G401.6 (cell line): ENCODE measurements at regions not wholly inside any gene's neighbourhood (a gene's known extent, or its start where the extent isn't known, plus 50 kb on each side); places are given as distances from the start of the nearest gene placed in this dataset.

Source experiments
- FAIRE-seq: peaks from 2 replicates; lab custom pipeline; 2012; peaks lifted over from hg19 to GRCh38; lab: Jason Lieb, UNC

GRCh38 chr10:129090165-129090564 lies 376.9 kb upstream of the MGMT start:
- FAIRE-seq, result no peak

GRCh38 chr10:129090618-129091366 lies 376.2 kb upstream of the MGMT start:
- no peak for FAIRE-seq

GRCh38 chr10:129093641-129094040 lies 373.4 kb upstream of the MGMT start:
- FAIRE-seq, result no peak

GRCh38 chr10:129094233-129094632 lies 372.8 kb upstream of the MGMT start:
- no peak for FAIRE-seq

GRCh38 chr10:129094861-129095260 lies 372.2 kb upstream of the MGMT start:
- FAIRE-seq, result no peak

GRCh38 chr10:129095680-129096064 lies 371.4 kb upstream of the MGMT start:
- no peak for FAIRE-seq

GRCh38 chr10:129096065-129096984 lies 370.7 kb upstream of the MGMT start:
- no peak for FAIRE-seq

GRCh38 chr10:129097776-129098330 lies 369.2 kb upstream of the MGMT start:
- no peak for FAIRE-seq

GRCh38 chr10:129098517-129098916 lies 368.5 kb upstream of the MGMT start:
- no peak for FAIRE-seq

GRCh38 chr10:129099486-129099885 lies 367.6 kb upstream of the MGMT start:
- FAIRE-seq, result no peak

GRCh38 chr10:129099992-129100391 lies 367.0 kb upstream of the MGMT start:
- no peak for FAIRE-seq

GRCh38 chr10:129101232-129101980 lies 365.6 kb upstream of the MGMT start:
- FAIRE-seq, result no peak

GRCh38 chr10:129102906-129103693 lies 363.9 kb upstream of the MGMT start:
- no peak for FAIRE-seq

- FAIRE-seq, result no peak
Measured at GRCh38 chr10:129104266-129105045, 362.6 kb upstream of the MGMT start.

GRCh38 chr10:129105266-129105665 lies 361.8 kb upstream of the MGMT start:
- no peak for FAIRE-seq

- no peak for FAIRE-seq
Measured at GRCh38 chr10:129106314-129106713, 360.7 kb upstream of the MGMT start.

GRCh38 chr10:129107525-129107924 lies 359.5 kb upstream of the MGMT start:
- FAIRE-seq, result no peak

GRCh38 chr10:129108378-129108777 lies 358.7 kb upstream of the MGMT start:
- FAIRE-seq, result no peak

GRCh38 chr10:129108994-129109393 lies 358.0 kb upstream of the MGMT start:
- no peak for FAIRE-seq

GRCh38 chr10:129110780-129111179 lies 356.3 kb upstream of the MGMT start:
- FAIRE-seq, result no peak

- no peak for FAIRE-seq
Measured at GRCh38 chr10:129111922-129112321, 355.1 kb upstream of the MGMT start.
